GM12872 (cell line): ENCODE measurements at regions not wholly inside any gene's neighbourhood (a gene's known extent, or its start where the extent isn't known, plus 50 kb on each side); places are given as distances from the start of the nearest gene placed in this dataset.

ENCODE experiments used
- TF ChIP-seq, protein P1 (sequence below): IDR thresholded peaks from 3 replicates; pipeline ENCODE4 v1.5.1; 2011; ENCODE audit warnings: low read depth, mild to moderate bottlenecking, low read length, moderate library complexity; ENCODE audit not compliant: insufficient read depth

DNA sequence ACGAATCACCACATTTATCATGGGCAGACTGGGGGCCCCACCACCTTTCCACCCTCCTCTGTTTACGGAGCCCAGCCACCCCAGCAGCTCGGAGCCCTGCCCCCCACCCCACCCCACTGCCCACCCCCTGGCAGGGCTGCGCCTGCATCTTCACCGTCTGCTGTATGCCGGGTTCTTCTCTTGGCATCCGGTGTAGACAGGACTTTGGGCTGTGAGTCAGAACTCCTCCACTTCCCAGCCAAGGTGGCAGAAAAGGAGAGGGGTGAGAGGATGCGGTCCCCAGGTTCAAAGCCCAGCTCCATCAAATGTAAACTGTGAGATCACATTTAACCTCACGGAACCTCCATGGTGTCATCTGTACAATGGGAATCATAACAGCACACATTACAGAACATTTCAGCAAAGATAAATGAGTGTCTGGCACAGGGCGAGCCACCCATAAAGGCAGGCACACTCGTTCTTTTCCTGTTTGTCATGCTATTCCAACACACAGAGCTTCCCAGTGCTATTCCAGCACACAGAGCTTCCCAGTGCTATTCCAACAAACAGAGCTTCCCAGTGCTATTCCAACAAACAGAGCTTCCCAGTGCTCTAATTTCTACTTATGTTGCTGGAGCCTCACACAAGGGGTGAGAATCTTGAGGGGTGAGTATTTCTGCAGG, 292.7 kb upstream of the RTL1 start:
- TF ChIP-seq, protein P1, sequence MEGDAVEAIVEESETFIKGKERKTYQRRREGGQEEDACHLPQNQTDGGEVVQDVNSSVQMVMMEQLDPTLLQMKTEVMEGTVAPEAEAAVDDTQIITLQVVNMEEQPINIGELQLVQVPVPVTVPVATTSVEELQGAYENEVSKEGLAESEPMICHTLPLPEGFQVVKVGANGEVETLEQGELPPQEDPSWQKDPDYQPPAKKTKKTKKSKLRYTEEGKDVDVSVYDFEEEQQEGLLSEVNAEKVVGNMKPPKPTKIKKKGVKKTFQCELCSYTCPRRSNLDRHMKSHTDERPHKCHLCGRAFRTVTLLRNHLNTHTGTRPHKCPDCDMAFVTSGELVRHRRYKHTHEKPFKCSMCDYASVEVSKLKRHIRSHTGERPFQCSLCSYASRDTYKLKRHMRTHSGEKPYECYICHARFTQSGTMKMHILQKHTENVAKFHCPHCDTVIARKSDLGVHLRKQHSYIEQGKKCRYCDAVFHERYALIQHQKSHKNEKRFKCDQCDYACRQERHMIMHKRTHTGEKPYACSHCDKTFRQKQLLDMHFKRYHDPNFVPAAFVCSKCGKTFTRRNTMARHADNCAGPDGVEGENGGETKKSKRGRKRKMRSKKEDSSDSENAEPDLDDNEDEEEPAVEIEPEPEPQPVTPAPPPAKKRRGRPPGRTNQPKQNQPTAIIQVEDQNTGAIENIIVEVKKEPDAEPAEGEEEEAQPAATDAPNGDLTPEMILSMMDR = no peak

DNA sequence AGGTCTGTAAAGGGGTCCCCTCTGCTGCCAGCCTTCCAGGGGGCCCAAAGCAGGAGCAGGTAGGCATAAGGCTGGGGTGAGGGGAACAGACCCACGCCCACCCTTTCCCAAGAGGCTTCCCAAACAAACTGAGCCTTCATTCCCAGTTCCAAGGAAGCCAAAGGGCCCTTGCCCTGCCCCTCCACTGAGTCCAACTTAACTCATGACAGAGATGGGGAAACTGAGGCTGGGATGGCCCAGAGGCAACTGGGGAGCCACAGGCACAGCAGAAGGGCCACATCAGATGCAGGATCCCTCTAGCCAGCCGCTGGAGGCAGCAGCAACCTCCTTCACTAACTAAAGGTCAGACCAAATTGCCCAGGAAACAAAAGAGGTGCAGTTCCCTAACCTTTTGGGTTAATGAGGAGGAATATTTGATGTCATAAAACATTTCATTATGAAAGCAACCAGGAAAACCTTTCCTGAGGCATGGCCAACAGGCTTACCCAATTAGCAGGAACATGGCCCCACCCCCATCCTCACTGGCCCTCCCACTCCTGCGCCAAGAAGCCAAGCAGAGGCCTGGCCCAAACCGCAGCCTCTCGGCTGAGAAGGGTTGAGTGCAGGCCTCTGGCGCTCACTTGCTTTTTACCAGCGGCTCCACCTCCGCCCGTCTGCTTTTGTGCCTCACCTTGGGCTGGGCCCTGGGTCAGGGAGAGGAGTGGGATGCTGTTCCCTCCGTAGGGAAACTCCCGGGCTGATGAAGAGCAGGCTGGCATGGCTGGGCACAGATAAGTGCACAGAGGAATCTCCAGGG, 293.5 kb upstream of the RTL1 start:
- TF ChIP-seq, protein P1 = no peak

DNA sequence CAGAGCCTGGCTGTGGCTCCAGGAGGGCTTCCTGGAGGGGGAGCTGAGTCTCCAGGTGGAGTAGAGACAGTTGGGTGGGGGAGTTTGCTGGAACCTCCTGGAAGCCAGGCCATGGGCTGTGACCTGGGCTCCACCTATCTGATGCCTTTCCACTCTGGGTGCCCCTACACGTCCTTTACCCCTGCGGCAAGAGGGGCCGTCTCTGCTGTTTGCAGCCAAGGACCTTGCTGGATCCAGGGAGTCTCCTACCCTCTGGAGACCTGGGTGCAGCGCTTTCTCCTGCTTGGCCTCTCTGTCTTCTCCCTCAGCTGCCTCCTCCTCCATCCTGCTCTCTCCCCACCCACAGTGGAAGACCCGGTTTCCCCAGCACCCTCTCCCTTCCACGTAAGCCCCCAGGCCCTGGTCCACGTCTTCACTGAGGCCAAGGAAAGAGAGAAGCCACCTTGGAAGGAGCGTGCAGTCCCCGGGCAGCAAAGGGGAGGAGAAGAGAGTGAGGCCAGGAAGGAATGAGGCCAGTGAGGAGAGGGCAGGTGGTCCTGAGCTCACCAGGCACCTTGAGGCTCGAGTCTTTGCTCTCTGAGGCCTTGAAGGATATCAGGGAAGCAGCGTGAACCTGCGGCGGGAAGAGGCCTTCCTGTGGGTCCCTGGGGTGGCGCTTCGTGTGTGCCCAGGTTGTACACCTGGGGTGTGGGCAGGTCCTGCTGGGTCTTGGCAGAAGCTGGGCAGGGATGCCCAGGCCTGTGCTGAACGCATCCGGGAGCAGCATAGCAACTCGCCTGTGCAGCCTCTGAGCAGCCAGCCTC, 294.3 kb upstream of the RTL1 start:
- TF ChIP-seq, protein P1 = no peak

DNA sequence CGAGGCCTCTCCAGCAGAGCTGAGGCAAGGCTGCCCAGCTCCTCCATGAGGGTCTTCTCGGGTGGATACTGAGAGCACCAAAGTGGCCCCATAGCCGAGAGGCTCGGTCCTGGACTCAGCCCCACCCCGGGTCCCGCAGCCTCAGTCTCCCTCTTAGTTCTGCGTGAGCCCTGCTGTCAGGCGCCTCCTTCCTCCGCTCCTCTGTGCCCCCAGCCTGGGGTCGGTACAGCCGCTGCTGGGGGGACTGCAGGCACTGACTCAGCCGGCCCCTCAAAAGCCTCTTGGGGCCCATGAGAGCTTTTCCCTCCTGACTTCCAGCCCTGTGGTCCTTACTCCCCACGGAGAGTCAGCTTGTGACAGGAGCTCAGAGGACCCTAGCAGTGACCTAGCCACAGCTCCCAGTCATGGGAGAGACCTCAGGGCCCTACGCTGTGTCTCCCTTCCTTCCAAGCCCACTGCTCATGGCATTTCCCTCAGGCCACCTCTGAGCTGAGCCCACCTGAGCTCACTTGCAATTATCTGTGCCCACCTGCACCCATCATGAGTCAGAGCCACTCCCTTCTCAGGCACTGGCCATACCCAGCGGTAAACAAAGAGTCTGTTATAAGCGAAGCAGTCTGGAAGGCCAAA, 295.0 kb upstream of the RTL1 start:
- TF ChIP-seq, protein P1 = no peak

DNA sequence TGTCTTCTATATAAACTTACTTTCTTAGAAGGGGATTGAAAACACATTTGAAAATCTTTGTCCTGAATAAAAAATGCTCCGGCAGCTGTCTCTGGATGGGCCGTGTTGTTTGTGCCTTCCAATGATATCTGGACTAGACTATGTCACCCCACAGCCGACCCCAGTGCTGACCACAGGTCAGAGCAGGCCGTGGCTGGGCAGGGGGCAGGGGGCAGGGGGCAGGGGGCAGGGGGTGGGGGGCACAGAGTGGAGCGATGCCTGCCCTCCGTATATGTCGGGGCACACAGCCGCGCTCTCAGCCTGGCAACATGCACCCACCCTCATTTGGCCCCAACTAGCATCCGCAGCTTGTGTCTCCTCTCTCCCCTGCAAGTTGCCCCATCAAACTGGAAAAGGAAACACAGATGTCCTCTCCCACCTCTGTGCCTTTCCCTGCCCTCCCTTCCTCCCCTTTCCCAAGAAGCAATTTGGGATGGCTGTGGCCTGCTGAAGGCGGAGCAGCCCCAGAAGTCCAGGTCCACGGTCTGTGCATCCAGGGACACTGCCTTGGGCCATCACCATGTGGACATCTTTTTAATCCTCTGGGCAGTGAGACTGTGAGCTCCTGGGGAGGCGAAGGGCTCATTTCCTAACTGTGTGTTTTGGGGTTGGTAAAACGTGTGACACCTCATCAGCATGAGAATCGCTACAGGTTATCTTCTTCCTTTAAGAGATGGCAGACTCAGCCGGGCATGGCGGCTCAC, 295.7 kb upstream of the RTL1 start:
- TF ChIP-seq, protein P1 = no peak

DNA sequence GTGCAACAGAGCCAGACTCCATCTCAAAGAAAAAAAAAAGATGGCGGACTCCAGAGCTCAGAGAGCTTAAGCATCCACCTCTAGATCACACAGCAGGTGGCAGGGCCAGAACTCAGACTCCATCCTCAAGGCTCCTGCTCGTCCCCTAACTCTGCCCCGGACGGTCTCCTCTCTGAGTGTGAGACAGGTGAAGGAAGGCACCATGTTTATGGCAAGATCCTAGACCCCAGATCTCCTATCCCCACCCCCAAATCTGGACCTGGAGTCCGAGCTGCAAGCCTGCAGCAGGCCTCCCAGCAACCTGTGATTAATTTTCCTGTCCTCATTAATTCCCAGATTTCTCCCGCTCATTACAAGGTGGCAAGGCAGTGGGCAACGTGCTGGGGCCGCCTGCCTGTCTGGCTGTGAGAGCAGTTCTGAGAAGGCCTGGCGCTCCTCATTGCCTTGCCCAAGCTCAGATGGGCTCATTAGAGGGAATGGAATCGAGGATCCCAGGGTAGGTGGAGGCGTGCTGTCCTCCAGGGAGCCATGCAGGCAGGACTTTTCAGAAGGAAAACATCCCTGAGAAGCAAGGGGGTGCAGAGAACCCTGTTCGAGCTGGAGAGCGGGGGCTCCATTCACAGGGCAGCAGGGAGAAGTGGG, 296.6 kb upstream of the RTL1 start:
- TF ChIP-seq, protein P1 = no peak
